ENCODE measurements at regions not wholly inside any gene's neighbourhood (a gene's known extent, or its start where the extent isn't known, plus 50 kb on each side); places are given as distances from the start of the nearest gene placed in this dataset.

- TF ChIP-seq, protein P1, sequence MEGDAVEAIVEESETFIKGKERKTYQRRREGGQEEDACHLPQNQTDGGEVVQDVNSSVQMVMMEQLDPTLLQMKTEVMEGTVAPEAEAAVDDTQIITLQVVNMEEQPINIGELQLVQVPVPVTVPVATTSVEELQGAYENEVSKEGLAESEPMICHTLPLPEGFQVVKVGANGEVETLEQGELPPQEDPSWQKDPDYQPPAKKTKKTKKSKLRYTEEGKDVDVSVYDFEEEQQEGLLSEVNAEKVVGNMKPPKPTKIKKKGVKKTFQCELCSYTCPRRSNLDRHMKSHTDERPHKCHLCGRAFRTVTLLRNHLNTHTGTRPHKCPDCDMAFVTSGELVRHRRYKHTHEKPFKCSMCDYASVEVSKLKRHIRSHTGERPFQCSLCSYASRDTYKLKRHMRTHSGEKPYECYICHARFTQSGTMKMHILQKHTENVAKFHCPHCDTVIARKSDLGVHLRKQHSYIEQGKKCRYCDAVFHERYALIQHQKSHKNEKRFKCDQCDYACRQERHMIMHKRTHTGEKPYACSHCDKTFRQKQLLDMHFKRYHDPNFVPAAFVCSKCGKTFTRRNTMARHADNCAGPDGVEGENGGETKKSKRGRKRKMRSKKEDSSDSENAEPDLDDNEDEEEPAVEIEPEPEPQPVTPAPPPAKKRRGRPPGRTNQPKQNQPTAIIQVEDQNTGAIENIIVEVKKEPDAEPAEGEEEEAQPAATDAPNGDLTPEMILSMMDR (IDR thresholded peaks at IDR 0.05; ENCODE audit: low read length), result no peak
- no peak for TF ChIP-seq EZH2phosphoT487 (IDR thresholded peaks at IDR 0.05; ENCODE audit: low read length)
- TF ChIP-seq EZH2 (optimal IDR thresholded peaks at IDR 0.05; ENCODE audit: low read depth, low read length), result no peak
Observed at GRCh38 chr5:154614595-154614994, 136.6 kb upstream of the HAND1 start.

Measured in MM.1S (cell line).